GM12878 (cell line): ENCODE measurements at regions not wholly inside any gene's neighbourhood (a gene's known extent, or its start where the extent isn't known, plus 50 kb on each side); places are given as distances from the start of the nearest gene placed in this dataset.

Experiments
- ATAC-seq: fragments of 200-7000 bp; cut with Tn5 transposase; 3 replicates; pipeline ENCODE4 v1.9.1; 2020; ENCODE audit warnings: mild to moderate bottlenecking, moderate library complexity
- BruUV-seq: library from RNA; stranded (reverse); fragments of 400-500 nt; replicated peaks from 2 replicates; lab custom pipeline; 2021; lab: Mats Ljungman, UMichigan
- CTCF ChIA-PET: fragments of 300-600 bp; sonication (Branson Sonifier 250); formaldehyde crosslinking; extraction: SDS; loops from one replicate; lab custom pipeline; 2021; ENCODE audit warnings: inconsistent platforms; lab: Yijun Ruan, JAX
- POLR2A ChIA-PET: fragments of 350-600 bp; formaldehyde crosslinking; extraction: SDS; loops from one replicate; lab custom pipeline; 2021; ENCODE audit warnings: inconsistent platforms; lab: Charles Lee
- RAD21 ChIA-PET: fragments of 300-600 bp; sonication (Branson Sonifier 250); formaldehyde crosslinking; loops from one replicate; lab custom pipeline; 2023; ENCODE audit warnings: antibody characterized with exemption; ENCODE audit not compliant: unreplicated experiment; lab: Charles Lee
- SMC1A ChIA-PET: fragments of 300-600 bp; sonication (Branson Sonifier 250); formaldehyde crosslinking; loops from one replicate; lab custom pipeline; 2023; ENCODE audit not compliant: unreplicated experiment, uncharacterized antibody; lab: Charles Lee
- DNase-seq: peaks from one replicate; pipeline ENCODE4 v3.0.0-alpha.2; 2011; ENCODE audit warnings: low read depth, low spot score
- FAIRE-seq: peaks from 3 replicates; lab custom pipeline; 2011; peaks lifted over from hg19 to GRCh38; lab: Jason Lieb, UNC
- H2AFZ ChIP-seq: 2 replicates; pipeline ENCODE4 v1.6.0; 2011; ENCODE audit warnings: low read depth, low read length, control low read depth; ENCODE audit not compliant: control insufficient read depth
- H3K27ac ChIP-seq: 2 replicates; pipeline ENCODE4 v1.5.1; 2011; ENCODE audit warnings: control low read depth; ENCODE audit not compliant: control insufficient read depth, insufficient read depth
- H3K27me3 ChIP-seq, 2 experiments: replicated peaks in 1 of 2; 2 replicates each; pipeline versions ENCODE4 v1.6.0 to v1.6.1; 2011; ENCODE audit warnings: low read length in 1 of 2; ENCODE audit not compliant: control insufficient read depth in 2 of 2, insufficient read depth in 2 of 2
- H3K36me3 ChIP-seq, 2 experiments: 2 replicates each; pipeline ENCODE4 v1.5.1; 2011; ENCODE audit warnings: low read length in 1 of 2; ENCODE audit not compliant: control insufficient read depth in 2 of 2, insufficient read depth in 2 of 2
- H3K4me1 ChIP-seq: 2 replicates; pipeline ENCODE4 v1.6.1; 2011; ENCODE audit warnings: mild to moderate bottlenecking, low read length, moderate library complexity, mixed read lengths; ENCODE audit not compliant: control insufficient read depth, insufficient read depth
- H3K4me2 ChIP-seq: 2 replicates; pipeline ENCODE4 v1.6.0; 2011; ENCODE audit warnings: control low read depth; ENCODE audit not compliant: control insufficient read depth, insufficient read depth
- H3K4me3 ChIP-seq: fragments of 200-600 bp; sonication (generic); 2 replicates; pipeline ENCODE4 v1.5.1; 2016
- H3K79me2 ChIP-seq: 2 replicates; pipeline ENCODE4 v1.6.0; 2011; ENCODE audit warnings: low read length; ENCODE audit not compliant: control insufficient read depth, insufficient read depth
- H3K9ac ChIP-seq: 2 replicates; pipeline ENCODE4 v1.8.0; 2011; ENCODE audit warnings: low read length, control low read depth, mixed read lengths; ENCODE audit not compliant: control insufficient read depth, insufficient read depth
- H3K9me3 ChIP-seq: replicated peaks from 3 replicates; pipeline ENCODE4 v1.5.1; 2011; ENCODE audit warnings: mild to moderate bottlenecking, low read length; ENCODE audit not compliant: control insufficient read depth, insufficient read depth
- H4K20me1 ChIP-seq: 2 replicates; pipeline ENCODE4 v1.6.0; 2011; ENCODE audit not compliant: control insufficient read depth, insufficient read depth
- BACH1 ChIP-seq: fragments of 450-650 bp; IDR thresholded peaks from 2 replicates; pipeline ENCODE4 v1.6.1; 2017; ENCODE audit warnings: mild to moderate bottlenecking, borderline replicate concordance
- CUX1 ChIP-seq: IDR thresholded peaks from 2 replicates; pipeline ENCODE4 v1.6.1; 2012; ENCODE audit warnings: improper control_type of control experiment, low read depth, low read length; ENCODE audit not compliant: insufficient replicate concordance
- NBN ChIP-seq: fragments of 450-650 bp; IDR thresholded peaks from 2 replicates; pipeline ENCODE4 v1.6.1; 2016
- NFYA ChIP-seq: IDR thresholded peaks from 2 replicates; pipeline ENCODE4 v1.6.1; 2011; ENCODE audit warnings: low read depth, mild to moderate bottlenecking, low read length, improper control_type of control experiment, borderline replicate concordance
- NR2F1 ChIP-seq: fragments of 450-650 bp; conservative IDR thresholded peaks from 2 replicates; pipeline ENCODE4 v1.6.1; 2017; ENCODE audit warnings: mild to moderate bottlenecking
- PML ChIP-seq: IDR thresholded peaks from 2 replicates; pipeline ENCODE4 v1.6.1; 2012; ENCODE audit warnings: low read length, inconsistent platforms
- SMC3 ChIP-seq: IDR thresholded peaks from 2 replicates; pipeline ENCODE4 v1.6.1; 2011; ENCODE audit warnings: low read length, improper control_type of control experiment, borderline replicate concordance
- TARDBP ChIP-seq: IDR thresholded peaks from 2 replicates; pipeline ENCODE4 v1.6.1; 2016; ENCODE audit warnings: borderline replicate concordance
- WGBS: methylation state at CpG from one replicate; pipeline ENCODE4 v1.1.6; 2016; ENCODE audit warnings: low lambda C conversion rate; ENCODE audit not compliant: insufficient replicate concordance, insufficient coverage; ENCODE audit errors: missing lambda C conversion rate; 5-methylcytosine and 5-hydroxymethylcytosine counted together
- in situ Hi-C: fragments of 300-500 bp; cut with MboI; formaldehyde crosslinking; loops from 9 replicates; pipeline ENCODE4 v1.14.3; 2018; ENCODE audit warnings: mixed read lengths
- intact Hi-C: fragments of 100-400 bp; cut with micrococcal nuclease; formaldehyde crosslinking; loops from one replicate; pipeline ENCODE4 v1.14.2; 2022; ENCODE audit not compliant: unreplicated experiment
- TF ChIP-seq, protein P1 (sequence below): IDR thresholded peaks from 2 replicates; pipeline ENCODE4 v1.6.1; 2011; ENCODE audit warnings: low read depth, mild to moderate bottlenecking, low read length, moderate library complexity, borderline replicate concordance; ENCODE audit errors: extremely low read depth
- TF ChIP-seq, protein P2 (sequence below): fragments of 450-650 bp; IDR thresholded peaks from 2 replicates; pipeline ENCODE4 v1.6.1; 2018; ENCODE audit warnings: borderline replicate concordance, mild to moderate bottlenecking; ENCODE audit not compliant: partially characterized antibody
- TF ChIP-seq, protein P3 (sequence below): fragments of 450-650 bp; IDR thresholded peaks from 2 replicates; pipeline ENCODE4 v1.6.1; 2018; ENCODE audit warnings: mild to moderate bottlenecking, low read depth, moderate library complexity; ENCODE audit not compliant: partially characterized antibody

- TF ChIP-seq TARDBP (no peak), NFYA (no peak), NBN (no peak)
Observed at GRCh38 chr14:83856334-83856733, 1673.6 kb upstream of the FLRT2 start (continued).

DNA sequence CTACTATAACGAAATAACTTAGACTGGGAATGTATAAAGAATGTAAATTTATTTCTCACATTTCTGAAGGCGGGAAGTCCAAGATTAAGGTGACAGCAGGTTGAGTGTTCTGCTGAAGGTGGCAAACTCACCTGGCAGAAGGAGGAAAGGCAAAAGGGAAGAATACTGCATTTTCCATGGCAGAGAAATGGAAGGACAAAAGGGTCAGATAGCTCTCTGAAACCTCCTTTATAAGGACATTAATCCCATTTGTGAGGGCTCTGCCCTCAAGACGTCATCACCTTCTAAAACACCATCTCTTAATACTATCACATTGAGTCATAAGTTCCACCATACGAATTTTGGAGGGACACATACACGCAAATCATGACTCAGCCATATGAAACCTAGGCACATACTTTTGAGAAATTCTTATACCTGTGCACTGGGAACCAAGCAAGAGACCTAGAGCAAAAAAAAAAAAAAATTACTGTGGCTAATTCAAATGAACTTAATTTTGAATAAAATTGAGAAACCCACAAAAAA is 1669.3 kb upstream of the FLRT2 start:
- Histone ChIP-seq H3K4me3 (no peak overlapping the region), H3K9ac (no peak overlapping the region), H3K27me3 (no peaks in the 10 kb centered on the region), H4K20me1 (no peaks in the 10 kb centered on the region), H3K36me3 (no peaks in the 10 kb centered on the region), H3K27ac (no peak overlapping the region), H3K79me2 (no peaks in the 10 kb centered on the region), H3K9me3 (no peaks in the 10 kb centered on the region), H3K4me2 (no peak overlapping the region), H3K4me1 (no peaks in the 10 kb centered on the region), H2AFZ (no peak overlapping the region)
- no TSS peak for BruUV-seq
- CTCF ChIA-PET = no interaction called here
- SMC1A ChIA-PET = no interaction called here
- peak; percentile 62 for ATAC-seq
- no peak for FAIRE-seq
- WGBS = 11% methylated on average over 5 of the region's 5 CpGs
- in situ Hi-C loops (no loop called here), intact Hi-C loops (no loop called here)
- no peak for DNase-seq
- POLR2A ChIA-PET = no interaction called here
- RAD21 ChIA-PET = no interaction called here
- TF ChIP-seq BACH1 (0 out of 2 replicates have a peak, but pooled peaks have one; percentile 26), CUX1 (no peak), NR2F1 (0 out of 2 replicates have a peak, but pooled peaks have one; percentile 25), SMC3 (no peak), PML (no peak)
- TF ChIP-seq, protein P1, sequence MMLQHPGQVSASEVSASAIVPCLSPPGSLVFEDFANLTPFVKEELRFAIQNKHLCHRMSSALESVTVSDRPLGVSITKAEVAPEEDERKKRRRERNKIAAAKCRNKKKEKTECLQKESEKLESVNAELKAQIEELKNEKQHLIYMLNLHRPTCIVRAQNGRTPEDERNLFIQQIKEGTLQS = no peak
- TF ChIP-seq, protein P2, sequence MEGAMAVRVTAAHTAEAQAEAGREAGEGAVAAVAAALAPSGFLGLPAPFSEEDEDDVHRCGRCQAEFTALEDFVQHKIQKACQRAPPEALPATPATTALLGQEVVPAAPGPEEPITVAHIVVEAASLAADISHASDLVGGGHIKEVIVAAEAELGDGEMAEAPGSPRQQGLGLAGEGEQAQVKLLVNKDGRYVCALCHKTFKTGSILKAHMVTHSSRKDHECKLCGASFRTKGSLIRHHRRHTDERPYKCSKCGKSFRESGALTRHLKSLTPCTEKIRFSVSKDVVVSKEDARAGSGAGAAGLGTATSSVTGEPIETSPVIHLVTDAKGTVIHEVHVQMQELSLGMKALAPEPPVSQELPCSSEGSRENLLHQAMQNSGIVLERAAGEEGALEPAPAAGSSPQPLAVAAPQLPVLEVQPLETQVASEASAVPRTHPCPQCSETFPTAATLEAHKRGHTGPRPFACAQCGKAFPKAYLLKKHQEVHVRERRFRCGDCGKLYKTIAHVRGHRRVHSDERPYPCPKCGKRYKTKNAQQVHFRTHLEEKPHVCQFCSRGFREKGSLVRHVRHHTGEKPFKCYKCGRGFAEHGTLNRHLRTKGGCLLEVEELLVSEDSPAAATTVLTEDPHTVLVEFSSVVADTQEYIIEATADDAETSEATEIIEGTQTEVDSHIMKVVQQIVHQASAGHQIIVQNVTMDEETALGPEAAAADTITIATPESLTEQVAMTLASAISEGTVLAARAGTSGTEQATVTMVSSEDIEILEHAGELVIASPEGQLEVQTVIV = no peak
- TF ChIP-seq, protein P3, sequence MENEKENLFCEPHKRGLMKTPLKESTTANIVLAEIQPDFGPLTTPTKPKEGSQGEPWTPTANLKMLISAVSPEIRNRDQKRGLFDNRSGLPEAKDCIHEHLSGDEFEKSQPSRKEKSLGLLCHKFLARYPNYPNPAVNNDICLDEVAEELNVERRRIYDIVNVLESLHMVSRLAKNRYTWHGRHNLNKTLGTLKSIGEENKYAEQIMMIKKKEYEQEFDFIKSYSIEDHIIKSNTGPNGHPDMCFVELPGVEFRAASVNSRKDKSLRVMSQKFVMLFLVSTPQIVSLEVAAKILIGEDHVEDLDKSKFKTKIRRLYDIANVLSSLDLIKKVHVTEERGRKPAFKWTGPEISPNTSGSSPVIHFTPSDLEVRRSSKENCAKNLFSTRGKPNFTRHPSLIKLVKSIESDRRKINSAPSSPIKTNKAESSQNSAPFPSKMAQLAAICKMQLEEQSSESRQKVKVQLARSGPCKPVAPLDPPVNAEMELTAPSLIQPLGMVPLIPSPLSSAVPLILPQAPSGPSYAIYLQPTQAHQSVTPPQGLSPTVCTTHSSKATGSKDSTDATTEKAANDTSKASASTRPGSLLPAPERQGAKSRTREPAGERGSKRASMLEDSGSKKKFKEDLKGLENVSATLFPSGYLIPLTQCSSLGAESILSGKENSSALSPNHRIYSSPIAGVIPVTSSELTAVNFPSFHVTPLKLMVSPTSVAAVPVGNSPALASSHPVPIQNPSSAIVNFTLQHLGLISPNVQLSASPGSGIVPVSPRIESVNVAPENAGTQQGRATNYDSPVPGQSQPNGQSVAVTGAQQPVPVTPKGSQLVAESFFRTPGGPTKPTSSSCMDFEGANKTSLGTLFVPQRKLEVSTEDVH = no peak
